Endothelial cell of umbilical vein (primary cell): ENCODE measurements at regions not wholly inside any gene's neighbourhood (a gene's known extent, or its start where the extent isn't known, plus 50 kb on each side); places are given as distances from the start of the nearest gene placed in this dataset.

Source experiments
- BruUV-seq: library from RNA; stranded (reverse); fragments of 400-500 nt; replicated peaks from 2 replicates; lab custom pipeline; 2021; lab: Mats Ljungman, UMichigan
- CTCF ChIA-PET: fragments of 300-600, 350-600 bp; sonication (Branson Sonifier 250); formaldehyde crosslinking; loops from one replicate; lab custom pipeline; 2021; ENCODE audit warnings: antibody characterized with exemption, inconsistent platforms; lab: Charles Lee
- POLR2A ChIA-PET: fragments of 300-600, 350-600 bp; sonication (Branson Sonifier 250); formaldehyde crosslinking; loops from one replicate; lab custom pipeline; 2021; ENCODE audit warnings: antibody characterized with exemption, inconsistent platforms; lab: Charles Lee
- DNase-seq: peaks from one replicate; pipeline ENCODE4 v3.0.0-alpha.2; 2011; ENCODE audit warnings: low read depth, low spot score
- FAIRE-seq: peaks from 2 replicates; lab custom pipeline; 2011; peaks lifted over from hg19 to GRCh38; lab: Jason Lieb, UNC
- H2AFZ ChIP-seq: 2 replicates; pipeline ENCODE4 v1.6.0; 2012; ENCODE audit warnings: low read depth, low read length, control low read depth, inconsistent platforms
- H3K27ac ChIP-seq: 2 replicates; pipeline ENCODE4 v1.5.1; 2011; ENCODE audit warnings: low read depth, mild to moderate bottlenecking, control low read depth, low read length, moderate library complexity; ENCODE audit not compliant: insufficient read depth
- H3K27me3 ChIP-seq, 2 experiments: 2 replicates each; pipeline versions ENCODE4 v1.6.0 to v1.6.1; 2011; ENCODE audit warnings: low read length in 2 of 2, mixed read lengths in 1 of 2; ENCODE audit not compliant: control insufficient read depth in 2 of 2, insufficient read depth in 2 of 2
- H3K36me3 ChIP-seq, 2 experiments: 2 replicates in 1 of 2; 3 replicates in 1 of 2; pipeline ENCODE4 v1.5.1; 2011; ENCODE audit warnings: low read length in 2 of 2, mild to moderate bottlenecking in 1 of 2, moderate library complexity in 1 of 2; ENCODE audit not compliant: control insufficient read depth in 2 of 2, insufficient read depth in 2 of 2; ENCODE audit errors: extremely low read depth in 1 of 2
- H3K4me1 ChIP-seq: 3 replicates; pipeline ENCODE4 v1.5.1; 2011; ENCODE audit warnings: mild to moderate bottlenecking, low read length; ENCODE audit not compliant: control insufficient read depth, insufficient read depth; ENCODE audit errors: extremely low read depth
- H3K4me2 ChIP-seq: 2 replicates; pipeline ENCODE4 v1.6.1; 2011; ENCODE audit warnings: low read length, control low read depth, mixed read lengths; ENCODE audit not compliant: insufficient read depth
- H3K4me3 ChIP-seq, 3 experiments: fragments of 200-600 bp in 1 of 3; sonication (generic), shearing (Covaris generic) in 1 of 3; replicated peaks in 1 of 3; 2 replicates each; pipeline ENCODE4 v1.5.1; 2011 to 2016; ENCODE audit warnings: control low read depth in 3 of 3, low read length in 3 of 3, mild to moderate bottlenecking in 2 of 3, inconsistent platforms in 1 of 3, low read depth in 1 of 3, moderate library complexity in 1 of 3; ENCODE audit not compliant: insufficient read depth in 1 of 3
- H3K79me2 ChIP-seq: 2 replicates; pipeline ENCODE4 v1.6.0; 2012; ENCODE audit warnings: low read length, inconsistent platforms; ENCODE audit not compliant: control insufficient read depth, insufficient read depth
- H3K9ac ChIP-seq: replicated peaks from 2 replicates; pipeline ENCODE3; 2011; ENCODE audit warnings: low read length, control low read depth; ENCODE audit not compliant: insufficient read depth; ENCODE audit errors: extremely low read depth
- H3K9me1 ChIP-seq: replicated peaks from 3 replicates; pipeline ENCODE4 v1.6.0; 2011; ENCODE audit warnings: mild to moderate bottlenecking, low read length; ENCODE audit not compliant: control insufficient read depth, insufficient read depth; ENCODE audit errors: extremely low read depth
- H3K9me3 ChIP-seq: replicated peaks from 2 replicates; pipeline ENCODE4 v1.5.1; 2012; ENCODE audit warnings: low read length, inconsistent platforms; ENCODE audit not compliant: control insufficient read depth, insufficient read depth
- H4K20me1 ChIP-seq: replicated peaks from 2 replicates; pipeline ENCODE3; 2011; ENCODE audit warnings: mild to moderate bottlenecking, low read length; ENCODE audit not compliant: control insufficient read depth, insufficient read depth; ENCODE audit errors: extremely low read depth
- EZH2 ChIP-seq: IDR thresholded peaks from 2 replicates; pipeline ENCODE4 v1.6.1; 2012; ENCODE audit warnings: borderline replicate concordance, low read depth, mild to moderate bottlenecking, moderate library complexity, low read length, inconsistent platforms; ENCODE audit not compliant: severe bottlenecking
- FOS ChIP-seq: IDR thresholded peaks from 2 replicates; pipeline ENCODE4 v1.6.1; 2011; ENCODE audit warnings: mild to moderate bottlenecking, low read length, moderate library complexity, borderline replicate concordance; ENCODE audit not compliant: insufficient read depth
- GATA2 ChIP-seq: IDR thresholded peaks from 2 replicates; pipeline ENCODE4 v1.7.0; 2011; ENCODE audit warnings: low read depth, mild to moderate bottlenecking, moderate library complexity, mixed read lengths, low read length; ENCODE audit not compliant: insufficient read length, insufficient read depth
- JUN ChIP-seq: IDR thresholded peaks from 2 replicates; pipeline ENCODE4 v1.6.1; 2011; ENCODE audit warnings: borderline replicate concordance, low read depth; ENCODE audit not compliant: insufficient read length, insufficient read depth
- MYC ChIP-seq: IDR thresholded peaks from one replicate; pipeline ENCODE4 v1.6.1; 2011; ENCODE audit warnings: mild to moderate bottlenecking, low read depth, low read length
- POLR2A ChIP-seq: IDR thresholded peaks from 2 replicates; pipeline ENCODE4 v1.6.1; 2012; ENCODE audit warnings: low read depth, mild to moderate bottlenecking, control low read depth, low read length
- POLR2AphosphoS5 ChIP-seq: IDR thresholded peaks from 2 replicates; pipeline ENCODE4 v1.6.1; 2012; ENCODE audit warnings: low read depth, mild to moderate bottlenecking, control low read depth, low read length, moderate library complexity; ENCODE audit not compliant: insufficient read depth
- dilution Hi-C: fragments of 300-500 bp; cut with MboI; formaldehyde crosslinking; loops from one replicate; pipeline ENCODE4 v1.15.0; 2019; ENCODE audit warnings: low sequenced_read_pairs; ENCODE audit not compliant: extremely low pct_ligation_motif_present
- intact Hi-C: fragments of 100-400 bp; cut with micrococcal nuclease; formaldehyde crosslinking; loops from one replicate; pipeline ENCODE4 v1.10.0; 2022
- TF ChIP-seq, protein P1 (sequence below), 2 donors: IDR thresholded peaks; 1 replicate in 1 of 2; 2 replicates in 1 of 2; pipeline ENCODE4 v1.5.1; 2011; ENCODE audit warnings: low read length in 2 of 2, mild to moderate bottlenecking in 2 of 2, moderate library complexity in 2 of 2, control low read depth in 1 of 2, inconsistent platforms in 1 of 2, low read depth in 1 of 2; ENCODE audit not compliant: insufficient read depth in 1 of 2; ENCODE audit errors: extremely low read depth in 1 of 2
- TF ChIP-seq, protein P2 (sequence below): IDR thresholded peaks from 2 replicates; pipeline ENCODE4 v1.6.1; 2011; ENCODE audit not compliant: insufficient read depth, insufficient read length

DNA sequence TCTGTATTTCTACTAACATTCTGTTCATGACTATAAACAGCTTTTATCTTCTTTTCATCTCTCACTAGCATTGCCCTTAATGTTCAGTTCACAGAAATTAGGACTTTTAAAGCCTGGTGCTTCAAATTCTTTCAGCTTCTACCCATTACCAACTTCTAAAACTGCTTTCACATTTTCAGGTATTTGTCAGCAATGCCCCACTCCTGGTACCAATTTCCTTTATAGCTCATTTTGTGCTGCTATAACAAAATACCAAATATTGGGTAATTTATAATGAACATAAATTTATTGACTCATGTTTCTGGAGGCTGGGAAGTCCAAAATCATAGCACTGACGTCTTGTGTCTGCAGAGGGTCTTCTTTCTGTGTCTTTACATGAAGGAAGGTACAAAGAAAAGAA, 753.1 kb upstream of the CCDC54 start:
- ChIA-PET CTCF (no interaction called here), POLR2A (interaction anchor here (0.7 kb wide), 1 partner anchor 62 kb away, joined by 8 read pairs; no protein-coding TSS in a partner anchor)
- FAIRE-seq (no peak), DNase-seq (no peak)
- TF ChIP-seq EZH2 (no peak), JUN (no peak), FOS (no peak), POLR2AphosphoS5 (no peak), GATA2 (no peak), MYC (no peak), POLR2A (no peak)
- TF ChIP-seq, protein P1, sequence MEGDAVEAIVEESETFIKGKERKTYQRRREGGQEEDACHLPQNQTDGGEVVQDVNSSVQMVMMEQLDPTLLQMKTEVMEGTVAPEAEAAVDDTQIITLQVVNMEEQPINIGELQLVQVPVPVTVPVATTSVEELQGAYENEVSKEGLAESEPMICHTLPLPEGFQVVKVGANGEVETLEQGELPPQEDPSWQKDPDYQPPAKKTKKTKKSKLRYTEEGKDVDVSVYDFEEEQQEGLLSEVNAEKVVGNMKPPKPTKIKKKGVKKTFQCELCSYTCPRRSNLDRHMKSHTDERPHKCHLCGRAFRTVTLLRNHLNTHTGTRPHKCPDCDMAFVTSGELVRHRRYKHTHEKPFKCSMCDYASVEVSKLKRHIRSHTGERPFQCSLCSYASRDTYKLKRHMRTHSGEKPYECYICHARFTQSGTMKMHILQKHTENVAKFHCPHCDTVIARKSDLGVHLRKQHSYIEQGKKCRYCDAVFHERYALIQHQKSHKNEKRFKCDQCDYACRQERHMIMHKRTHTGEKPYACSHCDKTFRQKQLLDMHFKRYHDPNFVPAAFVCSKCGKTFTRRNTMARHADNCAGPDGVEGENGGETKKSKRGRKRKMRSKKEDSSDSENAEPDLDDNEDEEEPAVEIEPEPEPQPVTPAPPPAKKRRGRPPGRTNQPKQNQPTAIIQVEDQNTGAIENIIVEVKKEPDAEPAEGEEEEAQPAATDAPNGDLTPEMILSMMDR (IDR thresholded peaks at IDR 0.05; ENCODE audit: extremely low read depth in 1 of 2, insufficient read depth in 1 of 2, low read depth in 1 of 2, low read length in 2 of 2) = no peak
- TF ChIP-seq, protein P2, sequence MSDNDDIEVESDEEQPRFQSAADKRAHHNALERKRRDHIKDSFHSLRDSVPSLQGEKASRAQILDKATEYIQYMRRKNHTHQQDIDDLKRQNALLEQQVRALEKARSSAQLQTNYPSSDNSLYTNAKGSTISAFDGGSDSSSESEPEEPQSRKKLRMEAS = no peak
- dilution Hi-C loops = no loop called here
- intact Hi-C loops = no loop called here
- H3K9me1 ChIP-seq = no peaks in the 10 kb centered on the region
- no peak overlapping the region for H3K4me2 ChIP-seq
- H3K9me3 ChIP-seq = no peaks in the 10 kb centered on the region
- H3K9ac ChIP-seq = no peak overlapping the region
- H3K4me3 ChIP-seq = no peak overlapping the region
- peaks cover 12% of the 10 kb centered on the region for H3K4me1 ChIP-seq
- no TSS peak for BruUV-seq
- no peak overlapping the region for H3K27ac ChIP-seq
- H2AFZ ChIP-seq = no peak overlapping the region
- no peaks in the 10 kb centered on the region for H4K20me1 ChIP-seq
- H3K79me2 ChIP-seq = no peaks in the 10 kb centered on the region
- H3K36me3 ChIP-seq = no peaks in the 10 kb centered on the region
- no peaks in the 10 kb centered on the region for H3K27me3 ChIP-seq
